Upper lobe of right lung (tissue), 1 donor: ENCODE measurements at regions not wholly inside any gene's neighbourhood (a gene's known extent, or its start where the extent isn't known, plus 50 kb on each side); places are given as distances from the start of the nearest gene placed in this dataset.

Source experiments
- ATAC-seq: fragments of 200-7000 bp; cut with Tn5 transposase; one replicate; pipeline ENCODE4 v1.9.1; 2020; ENCODE audit warnings: mild to moderate bottlenecking, moderate library complexity
- DNase-seq: peaks from one replicate; pipeline ENCODE4 v3.0.0-alpha.2; 2020
- H3K27ac ChIP-seq: fragments of 200-600 bp; one replicate; pipeline ENCODE4 v1.8.0; 2022
- H3K27me3 ChIP-seq: fragments of 200-600 bp; one replicate; pipeline ENCODE4 v1.8.0; 2022; ENCODE audit warnings: mild to moderate bottlenecking
- H3K36me3 ChIP-seq: fragments of 200-600 bp; one replicate; pipeline ENCODE4 v1.8.0; 2022
- H3K4me1 ChIP-seq: fragments of 200-600 bp; one replicate; pipeline ENCODE4 v1.8.0; 2022
- H3K4me3 ChIP-seq: fragments of 200-600 bp; one replicate; pipeline ENCODE4 v1.8.0; 2022; ENCODE audit warnings: mild to moderate bottlenecking
- H3K9me3 ChIP-seq: fragments of 200-600 bp; one replicate; pipeline ENCODE4 v1.8.0; 2022
- intact Hi-C: fragments of 100-400 bp; cut with DNase I; formaldehyde crosslinking; loops from one replicate; pipeline ENCODE4 v1.11.0; 2022
- TF ChIP-seq, protein P1 (sequence below): fragments of 200-600 bp; IDR thresholded peaks from one replicate; pipeline ENCODE4 v1.8.0; 2022; ENCODE audit warnings: antibody characterized with exemption
- donor health status: DM: no; HTN: yes; CAD: no; lungs with severe emphysema.

GRCh38 chr4:27986476-27986875 lies 1125.8 kb downstream of the STIM2 start:
- H3K36me3 ChIP-seq, result no peaks in the 10 kb centered on the region
- H3K4me1 ChIP-seq, result no peaks in the 10 kb centered on the region
- TF ChIP-seq, protein P1, sequence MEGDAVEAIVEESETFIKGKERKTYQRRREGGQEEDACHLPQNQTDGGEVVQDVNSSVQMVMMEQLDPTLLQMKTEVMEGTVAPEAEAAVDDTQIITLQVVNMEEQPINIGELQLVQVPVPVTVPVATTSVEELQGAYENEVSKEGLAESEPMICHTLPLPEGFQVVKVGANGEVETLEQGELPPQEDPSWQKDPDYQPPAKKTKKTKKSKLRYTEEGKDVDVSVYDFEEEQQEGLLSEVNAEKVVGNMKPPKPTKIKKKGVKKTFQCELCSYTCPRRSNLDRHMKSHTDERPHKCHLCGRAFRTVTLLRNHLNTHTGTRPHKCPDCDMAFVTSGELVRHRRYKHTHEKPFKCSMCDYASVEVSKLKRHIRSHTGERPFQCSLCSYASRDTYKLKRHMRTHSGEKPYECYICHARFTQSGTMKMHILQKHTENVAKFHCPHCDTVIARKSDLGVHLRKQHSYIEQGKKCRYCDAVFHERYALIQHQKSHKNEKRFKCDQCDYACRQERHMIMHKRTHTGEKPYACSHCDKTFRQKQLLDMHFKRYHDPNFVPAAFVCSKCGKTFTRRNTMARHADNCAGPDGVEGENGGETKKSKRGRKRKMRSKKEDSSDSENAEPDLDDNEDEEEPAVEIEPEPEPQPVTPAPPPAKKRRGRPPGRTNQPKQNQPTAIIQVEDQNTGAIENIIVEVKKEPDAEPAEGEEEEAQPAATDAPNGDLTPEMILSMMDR, result no peak
- DNase-seq (no peak), ATAC-seq (no peak)
- no peak overlapping the region for H3K27ac ChIP-seq
- H3K9me3 ChIP-seq, result no peaks in the 10 kb centered on the region
- H3K27me3 ChIP-seq, result no peaks in the 10 kb centered on the region
- intact Hi-C loops, result no loop called here
- no peak overlapping the region for H3K4me3 ChIP-seq

GRCh38 chr4:28001698-28002097 lies 1141.1 kb downstream of the STIM2 start:
- Histone ChIP-seq H3K9me3 (no peaks in the 10 kb centered on the region), H3K27me3 (no peaks in the 10 kb centered on the region), H3K4me3 (no peak overlapping the region), H3K27ac (no peak overlapping the region), H3K36me3 (no peaks in the 10 kb centered on the region), H3K4me1 (no peaks in the 10 kb centered on the region)
- TF ChIP-seq, protein P1, result no peak
- ATAC-seq (no peak), DNase-seq (no peak)
- intact Hi-C loops, result no loop called here

DNA sequence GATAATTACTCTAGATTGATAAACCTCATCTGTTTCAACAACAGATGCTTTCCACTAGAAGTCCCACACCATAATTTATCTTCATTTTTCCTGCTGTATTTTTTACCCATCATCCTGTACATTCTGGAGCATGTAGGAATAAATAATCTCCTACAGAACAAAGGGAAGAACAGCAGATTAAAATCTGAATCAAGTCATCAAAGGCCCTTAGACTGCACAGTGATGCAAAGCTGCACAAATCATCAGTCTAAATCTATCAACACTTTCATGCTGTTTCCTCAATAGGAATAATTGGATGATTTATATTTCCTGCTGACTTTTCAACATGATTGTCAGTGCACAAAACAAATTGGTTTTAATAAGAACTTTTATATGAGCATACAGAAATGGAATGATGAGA lies 1143.9 kb downstream of the STIM2 start:
- TF ChIP-seq, protein P1, result no peak
- intact Hi-C loops, result no loop called here
- Histone ChIP-seq H3K27ac (no peak overlapping the region), H3K27me3 (no peaks in the 10 kb centered on the region), H3K9me3 (no peaks in the 10 kb centered on the region), H3K4me3 (no peak overlapping the region), H3K36me3 (no peaks in the 10 kb centered on the region), H3K4me1 (no peaks in the 10 kb centered on the region)
- DNase-seq, result no peak
- no peak for ATAC-seq

GRCh38 chr4:28006021-28006420 lies 1145.4 kb downstream of the STIM2 start:
- Histone ChIP-seq H3K4me3 (no peak overlapping the region), H3K27me3 (no peaks in the 10 kb centered on the region), H3K4me1 (no peaks in the 10 kb centered on the region), H3K9me3 (no peaks in the 10 kb centered on the region), H3K27ac (no peak overlapping the region), H3K36me3 (no peaks in the 10 kb centered on the region)
- no peak for DNase-seq
- intact Hi-C loops, result no loop called here
- no peak for ATAC-seq
- TF ChIP-seq, protein P1, result no peak

GRCh38 chr4:28007693-28008092 lies 1147.1 kb downstream of the STIM2 start:
- no peaks in the 10 kb centered on the region for H3K9me3 ChIP-seq
- no peak overlapping the region for H3K4me3 ChIP-seq
- H3K27me3 ChIP-seq, result no peaks in the 10 kb centered on the region
- H3K27ac ChIP-seq, result no peak overlapping the region
- intact Hi-C loops, result no loop called here
- H3K36me3 ChIP-seq, result no peaks in the 10 kb centered on the region
- DNase-seq (no peak), ATAC-seq (no peak)
- H3K4me1 ChIP-seq, result no peaks in the 10 kb centered on the region
- TF ChIP-seq, protein P1, result no peak

DNA sequence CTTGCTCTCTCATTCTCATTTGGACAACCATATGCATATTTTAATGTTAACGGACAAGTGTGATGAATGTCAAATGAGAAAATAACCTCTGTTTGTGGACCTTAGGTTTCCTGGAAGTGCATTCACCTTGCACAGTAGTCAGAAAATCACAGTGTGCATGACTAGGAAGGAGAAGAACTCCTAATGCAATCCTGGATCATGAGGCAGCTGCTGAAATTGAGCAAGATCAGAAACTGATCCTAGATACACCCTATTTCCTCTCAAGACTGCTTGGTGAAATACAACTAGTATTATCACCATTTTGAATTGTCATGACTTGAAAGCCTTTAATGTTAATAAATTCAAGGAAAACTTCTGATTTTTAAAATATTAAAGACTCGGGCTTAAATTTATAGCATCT lies 1148.9 kb downstream of the STIM2 start:
- H3K27me3 ChIP-seq, result no peaks in the 10 kb centered on the region
- H3K27ac ChIP-seq, result no peak overlapping the region
- H3K9me3 ChIP-seq, result no peaks in the 10 kb centered on the region
- TF ChIP-seq, protein P1, result no peak
- intact Hi-C loops, result no loop called here
- no peak overlapping the region for H3K4me3 ChIP-seq
- H3K36me3 ChIP-seq, result no peaks in the 10 kb centered on the region
- ATAC-seq, result no peak
- H3K4me1 ChIP-seq, result no peaks in the 10 kb centered on the region
- no peak for DNase-seq
